Fibroblast of lung (primary cell): ENCODE measurements at regions not wholly inside any gene's neighbourhood (a gene's known extent, or its start where the extent isn't known, plus 50 kb on each side); places are given as distances from the start of the nearest gene placed in this dataset.

Experiments
- CTCF ChIP-seq, 2 donors: IDR thresholded peaks in 1 of 2; conservative IDR thresholded peaks in 1 of 2; 1 replicate in 1 of 2; 2 replicates in 1 of 2; pipeline ENCODE4 v1.5.1; 2011 to 2012; ENCODE audit warnings: low read length in 2 of 2, control low read depth in 1 of 2, inconsistent platforms in 1 of 2, low read depth in 1 of 2, mild to moderate bottlenecking in 1 of 2
- EZH2 ChIP-seq: IDR thresholded peaks from 2 replicates; pipeline ENCODE4 v1.5.1; 2012; ENCODE audit warnings: low read length, control low read depth, mild to moderate bottlenecking; ENCODE audit errors: missing control alignments

DNA sequence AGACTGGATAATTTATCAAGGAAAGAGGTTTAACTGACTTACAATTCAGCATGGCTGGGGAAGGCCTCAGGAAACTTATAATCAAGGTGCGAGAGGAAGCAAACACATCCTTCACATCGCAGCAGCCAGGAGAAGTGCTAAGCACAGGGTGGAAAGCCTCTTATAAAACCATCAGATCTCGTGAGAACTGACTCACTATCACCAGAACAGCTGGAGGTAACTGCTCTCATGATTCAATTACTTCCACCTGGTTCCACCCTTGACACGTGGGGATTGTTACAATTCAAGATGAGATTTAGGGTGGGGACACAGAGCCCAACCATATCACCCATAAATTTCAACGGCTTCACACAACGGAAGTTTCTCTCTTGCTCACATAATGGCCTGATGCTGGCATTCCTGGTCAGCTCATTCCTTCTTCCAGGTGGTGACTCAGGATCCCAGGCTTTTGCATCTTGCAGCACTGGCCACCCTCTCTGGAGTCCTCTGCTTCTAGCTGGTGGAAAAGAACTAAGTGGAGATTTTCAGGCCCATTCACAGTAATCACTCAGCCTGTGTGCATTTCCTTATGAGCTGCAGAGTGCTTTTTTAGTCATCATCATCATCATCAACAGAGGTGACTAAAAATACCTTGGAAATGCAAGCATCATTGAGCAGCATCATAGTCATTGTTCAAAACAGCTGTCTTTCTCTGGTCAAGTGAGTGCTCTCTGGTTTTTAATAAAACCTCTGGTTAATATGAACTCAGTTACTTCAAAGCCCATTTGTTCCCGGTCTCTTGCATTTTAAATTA lies 308.1 kb downstream of the SFMBT2 start:
- TF ChIP-seq CTCF (conservative IDR thresholded peaks at IDR 0.05 in 1 of 2, IDR thresholded peaks at IDR 0.05 in 1 of 2; ENCODE audit: low read depth in 1 of 2, low read length in 2 of 2), result no peak
- no peak for TF ChIP-seq EZH2
